ENCODE measurements at regions not wholly inside any gene's neighbourhood (a gene's known extent, or its start where the extent isn't known, plus 50 kb on each side); places are given as distances from the start of the nearest gene placed in this dataset.

DNA sequence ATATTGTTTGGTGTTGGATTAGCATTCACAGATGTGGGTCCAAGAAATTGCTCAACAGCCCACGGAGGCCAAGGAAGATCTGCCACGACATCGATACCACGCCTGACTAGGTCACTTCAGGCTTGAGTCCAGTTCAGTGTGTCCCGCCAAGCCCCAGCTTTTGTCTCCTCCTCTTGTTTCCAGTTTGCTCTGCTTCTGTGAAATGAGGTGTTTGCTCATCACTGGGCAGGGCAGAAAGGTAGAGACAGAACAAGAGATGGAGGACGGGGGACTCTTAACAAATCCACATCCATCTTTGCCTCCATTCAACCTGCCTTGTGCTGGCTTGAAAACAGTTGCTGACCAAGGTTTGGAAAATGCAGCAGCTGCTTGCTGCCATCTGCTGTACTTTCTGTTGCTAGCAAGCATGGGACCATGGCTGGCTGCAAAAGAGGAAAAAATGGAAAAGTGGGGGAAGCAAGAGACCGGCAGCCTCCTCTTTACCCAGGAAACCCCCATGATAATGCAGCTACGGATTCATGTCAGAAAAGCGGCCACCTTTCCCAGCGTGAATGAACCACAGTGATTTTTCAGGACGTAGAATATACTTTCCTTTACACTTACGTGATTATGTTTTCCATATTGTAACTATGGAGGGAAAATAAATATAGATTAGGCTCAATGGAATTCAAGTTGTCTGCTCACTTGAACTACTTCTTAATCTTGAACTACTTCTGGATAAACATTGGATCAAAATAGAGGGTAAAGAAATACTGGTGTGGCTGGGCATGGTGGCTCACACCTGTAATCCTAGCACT lies 80.2 kb upstream of the GREM2 start:
- TF ChIP-seq, protein P1, sequence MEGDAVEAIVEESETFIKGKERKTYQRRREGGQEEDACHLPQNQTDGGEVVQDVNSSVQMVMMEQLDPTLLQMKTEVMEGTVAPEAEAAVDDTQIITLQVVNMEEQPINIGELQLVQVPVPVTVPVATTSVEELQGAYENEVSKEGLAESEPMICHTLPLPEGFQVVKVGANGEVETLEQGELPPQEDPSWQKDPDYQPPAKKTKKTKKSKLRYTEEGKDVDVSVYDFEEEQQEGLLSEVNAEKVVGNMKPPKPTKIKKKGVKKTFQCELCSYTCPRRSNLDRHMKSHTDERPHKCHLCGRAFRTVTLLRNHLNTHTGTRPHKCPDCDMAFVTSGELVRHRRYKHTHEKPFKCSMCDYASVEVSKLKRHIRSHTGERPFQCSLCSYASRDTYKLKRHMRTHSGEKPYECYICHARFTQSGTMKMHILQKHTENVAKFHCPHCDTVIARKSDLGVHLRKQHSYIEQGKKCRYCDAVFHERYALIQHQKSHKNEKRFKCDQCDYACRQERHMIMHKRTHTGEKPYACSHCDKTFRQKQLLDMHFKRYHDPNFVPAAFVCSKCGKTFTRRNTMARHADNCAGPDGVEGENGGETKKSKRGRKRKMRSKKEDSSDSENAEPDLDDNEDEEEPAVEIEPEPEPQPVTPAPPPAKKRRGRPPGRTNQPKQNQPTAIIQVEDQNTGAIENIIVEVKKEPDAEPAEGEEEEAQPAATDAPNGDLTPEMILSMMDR (IDR thresholded peaks at IDR 0.05) = peak in 3 of 4 experiments; percentile 35 to 70 (median 52)
- TF ChIP-seq POLR2AphosphoS5 (IDR thresholded peaks at IDR 0.05) (peak; percentile 6), POLR2A (IDR thresholded peaks at IDR 0.05) (no peak)

Data from prostate gland (tissue), 2 donors.